GM20431 (cell line): ENCODE measurements at regions not wholly inside any gene's neighbourhood (a gene's known extent, or its start where the extent isn't known, plus 50 kb on each side); places are given as distances from the start of the nearest gene placed in this dataset.
"Not testable (repeated sequence)": the region's sequence is repeated elsewhere in the genome, so short reads cannot be mapped to it uniquely, and the experiment has no call there.

Experiments
- in situ Hi-C: fragments of 300-500 bp; cut with MseI, MboI; formaldehyde crosslinking; loops from one replicate; pipeline ENCODE4 v1.15.0; 2020; ENCODE audit warnings: low sequenced_read_pairs; ENCODE audit not compliant: unreplicated experiment

DNA sequence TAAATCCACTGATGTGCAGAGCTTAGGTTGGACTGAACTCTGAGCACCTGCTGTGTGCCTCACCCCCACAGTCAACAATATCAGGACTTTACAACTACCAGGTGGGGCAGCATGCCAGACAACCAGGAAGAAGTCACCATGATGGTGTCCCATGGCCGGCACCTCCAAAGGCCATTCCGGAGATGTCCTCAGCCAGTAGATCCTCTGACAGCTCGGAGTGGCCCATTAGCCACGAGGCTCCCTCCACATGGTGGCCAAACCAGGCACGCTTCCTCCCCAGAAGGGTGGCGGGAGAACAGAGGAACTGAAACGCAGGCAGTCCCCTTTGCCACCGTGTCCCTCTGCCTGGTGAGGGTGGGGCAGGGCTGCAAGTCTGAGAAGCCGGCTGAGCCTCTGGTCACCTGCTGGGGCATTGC lies 390.0 kb downstream of the TNS3 start:
- in situ Hi-C loops = loop anchor here (25.0 kb wide), 2 partner anchors 830 to 1280 kb away; partner anchors contain the start of gene IGFBP3

DNA sequence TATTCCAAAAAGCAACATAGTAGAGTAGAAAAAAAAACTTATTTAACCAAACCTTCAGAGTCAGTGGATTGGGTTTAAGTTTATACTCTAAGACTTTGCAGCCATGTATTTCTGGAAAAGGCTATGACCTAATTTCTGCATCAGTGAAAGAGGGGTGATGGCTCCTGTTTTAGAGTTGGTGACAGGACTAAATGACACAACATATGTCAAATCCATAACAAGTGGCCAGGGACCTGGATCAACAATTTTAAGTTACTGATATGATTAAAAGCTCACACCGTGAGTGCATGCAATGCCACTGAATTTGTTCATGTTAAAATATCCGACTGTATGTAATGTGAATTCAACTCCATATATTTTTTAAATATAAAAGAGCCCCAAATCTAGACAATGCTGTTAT lies 390.6 kb downstream of the TNS3 start:
- in situ Hi-C loops = loop anchor here (25.0 kb wide), 2 partner anchors 829 to 1279 kb away; partner anchors contain the start of gene IGFBP3

DNA sequence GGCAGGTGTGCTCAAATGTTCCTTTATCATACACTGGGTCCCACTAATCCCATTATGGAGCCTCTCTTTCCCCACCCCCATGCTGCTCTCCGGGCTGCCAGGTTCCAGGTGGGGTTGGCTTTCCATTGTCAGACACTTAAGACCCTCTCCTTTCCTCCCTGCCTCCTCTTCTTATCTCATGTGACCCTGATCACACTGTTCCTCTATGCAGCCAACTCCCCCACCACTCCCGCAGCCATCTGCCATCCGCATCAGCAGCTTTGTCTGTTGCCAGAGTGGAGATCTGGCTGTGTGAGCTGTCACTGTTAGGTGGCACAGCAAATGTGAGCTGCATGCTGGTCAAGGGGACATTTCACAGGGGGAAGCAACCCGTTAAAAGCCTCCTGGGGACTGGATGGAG lies 391.4 kb downstream of the TNS3 start:
- in situ Hi-C loops = loop anchor here (25.0 kb wide), 2 partner anchors 828 to 1278 kb away; partner anchors contain the start of gene IGFBP3

DNA sequence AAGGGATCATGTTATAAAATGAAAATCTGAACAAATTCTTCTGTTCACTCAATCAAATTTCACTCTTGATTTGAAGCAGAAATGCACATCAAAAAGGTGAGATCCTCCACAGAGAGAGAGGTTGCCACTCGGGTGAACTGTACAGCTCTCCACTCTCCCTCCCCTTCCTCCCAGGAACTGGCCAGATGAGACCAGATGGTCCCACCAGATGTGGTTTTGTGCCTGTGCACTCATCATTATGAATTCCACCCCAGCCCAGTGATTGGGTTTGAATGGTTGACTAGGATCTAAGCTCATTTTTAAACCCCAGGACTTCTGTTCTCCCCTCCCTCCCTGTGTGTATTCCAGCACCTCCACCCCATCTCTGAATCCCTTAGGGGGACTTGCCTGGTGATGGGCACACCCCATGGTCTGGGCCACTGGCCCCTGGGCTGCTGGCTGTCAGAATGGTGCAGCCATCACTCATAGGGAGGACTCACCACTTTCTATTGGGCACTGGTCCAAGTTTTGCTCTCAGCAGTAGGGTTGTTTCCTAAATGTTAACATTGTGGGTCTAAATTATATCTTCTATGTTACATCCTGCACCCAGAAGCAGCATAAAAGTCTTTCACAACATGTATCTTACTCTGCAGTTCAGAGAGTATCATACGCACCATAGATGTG lies 393.1 kb downstream of the TNS3 start:
- in situ Hi-C loops = loop anchor here (25.0 kb wide), 2 partner anchors 826 to 1276 kb away; partner anchors contain the start of gene IGFBP3

DNA sequence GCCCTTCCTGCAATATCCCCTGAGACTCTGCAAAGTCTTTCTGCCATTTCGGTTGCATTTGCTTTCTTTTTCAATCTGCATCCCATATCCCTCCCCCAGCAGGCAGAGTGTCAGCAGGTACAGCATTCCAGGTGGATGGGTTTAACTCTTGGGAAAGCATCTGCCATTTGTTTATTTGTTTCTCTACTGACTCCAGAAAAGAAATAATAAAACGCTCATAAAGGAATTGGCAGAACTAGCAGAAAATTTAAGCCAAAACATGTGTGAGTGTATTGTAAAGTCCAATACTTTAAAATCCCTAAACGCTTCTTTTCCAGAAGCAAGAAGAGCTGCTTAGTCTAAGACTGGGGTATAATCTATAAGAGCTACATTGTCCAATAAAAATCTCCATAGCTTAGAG lies 393.8 kb downstream of the TNS3 start:
- in situ Hi-C loops = loop anchor here (25.0 kb wide), 2 partner anchors 826 to 1276 kb away; partner anchors contain the start of gene IGFBP3

DNA sequence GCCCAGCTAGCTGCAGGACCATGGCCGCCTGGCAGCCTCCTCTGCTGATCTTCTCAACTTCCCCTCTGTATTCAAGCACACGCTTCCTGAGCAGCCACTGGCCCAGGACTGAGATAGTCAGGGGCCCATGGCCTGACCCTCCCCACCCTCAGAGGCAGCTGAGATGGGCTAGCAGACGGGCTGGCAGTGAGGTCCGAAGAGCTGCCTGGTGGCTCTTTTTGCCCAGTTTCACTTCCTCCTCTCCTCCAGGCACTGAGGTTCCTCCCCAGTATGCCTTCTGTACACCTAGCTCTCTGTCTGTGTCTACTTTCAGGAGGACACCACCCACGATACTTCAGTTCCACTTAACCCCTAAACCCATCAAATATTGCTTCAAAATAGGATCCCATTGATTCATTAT lies 395.6 kb downstream of the TNS3 start:
- in situ Hi-C loops = loop anchor here (25.0 kb wide), 2 partner anchors 824 to 1274 kb away; partner anchors contain the start of gene IGFBP3

DNA sequence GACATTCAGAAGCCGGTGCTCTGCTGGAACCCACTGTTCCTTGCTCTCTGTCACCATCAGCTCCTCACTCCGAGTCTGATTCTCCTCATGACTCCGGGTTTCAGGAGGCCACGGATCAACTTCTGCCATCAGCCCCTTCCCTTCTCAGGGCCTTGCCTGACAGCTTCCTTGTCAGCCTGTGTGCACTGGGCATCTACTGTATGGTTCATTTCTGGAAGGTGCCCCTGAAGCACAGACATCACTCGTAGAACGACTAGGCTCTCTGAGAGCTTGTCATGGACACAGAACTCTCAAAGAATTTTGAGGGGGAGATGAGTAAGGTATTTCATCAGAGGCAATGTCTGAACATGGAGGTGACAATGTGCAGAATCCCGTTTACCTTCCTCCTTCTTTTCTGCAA lies 396.1 kb downstream of the TNS3 start:
- in situ Hi-C loops = loop anchor here (25.0 kb wide), 2 partner anchors 824 to 1274 kb away; partner anchors contain the start of gene IGFBP3

DNA sequence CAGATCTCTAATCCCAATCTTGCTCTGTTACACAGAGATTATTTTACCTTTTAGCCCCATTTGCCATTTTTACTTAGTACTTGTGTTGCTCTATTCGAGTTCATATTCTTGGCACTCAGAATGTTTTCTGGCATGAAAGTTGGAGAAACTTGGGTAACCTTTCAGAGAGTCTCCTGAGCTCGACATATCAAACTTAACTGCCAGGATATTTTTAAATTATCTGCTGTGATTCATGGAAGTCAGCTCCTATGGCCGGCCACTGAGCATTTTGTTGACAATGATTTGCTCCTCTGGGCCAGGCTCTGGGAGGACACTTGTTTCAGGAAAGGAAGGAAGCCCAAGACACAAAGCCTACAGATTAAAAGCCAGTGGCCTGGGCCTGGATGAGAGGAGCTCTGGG lies 396.7 kb downstream of the TNS3 start:
- in situ Hi-C loops = loop anchor here (25.0 kb wide), 2 partner anchors 823 to 1273 kb away; partner anchors contain the start of gene IGFBP3

DNA sequence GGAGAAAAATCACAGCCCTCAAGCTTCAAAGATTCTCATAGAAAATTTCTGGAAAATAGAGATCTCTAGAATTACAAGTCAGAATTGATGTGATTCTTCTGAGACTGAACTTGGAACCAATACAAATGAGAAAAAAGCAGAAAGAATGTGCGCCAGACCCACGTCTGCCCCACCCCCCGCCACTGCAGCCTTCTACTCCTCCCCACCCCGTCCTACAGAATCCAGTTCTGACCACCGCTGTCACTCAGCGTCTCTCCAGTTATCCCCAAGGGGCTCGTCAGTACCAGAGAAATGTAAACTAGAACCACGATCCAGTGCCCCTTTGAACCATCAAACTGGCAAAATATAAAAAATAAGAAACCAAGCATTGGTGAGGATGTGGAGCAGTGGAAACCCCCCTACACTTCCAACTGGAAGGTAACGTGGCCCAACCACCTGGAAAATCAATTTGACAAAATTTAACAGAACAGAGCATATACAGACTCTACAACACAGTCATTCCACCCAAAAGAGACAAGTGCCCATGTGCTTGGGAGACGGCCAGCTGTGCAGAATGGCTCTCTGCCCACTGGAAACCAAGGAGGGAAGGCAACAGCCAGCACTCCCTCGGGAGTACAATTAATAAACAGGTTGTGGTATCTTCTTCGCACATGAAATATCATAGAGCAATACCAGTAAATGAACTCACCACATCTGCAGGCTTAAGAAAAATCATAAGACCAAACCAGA lies 397.9 kb downstream of the TNS3 start:
- in situ Hi-C loops = loop anchor here (25.0 kb wide), 2 partner anchors 822 to 1272 kb away; partner anchors contain the start of gene IGFBP3

DNA sequence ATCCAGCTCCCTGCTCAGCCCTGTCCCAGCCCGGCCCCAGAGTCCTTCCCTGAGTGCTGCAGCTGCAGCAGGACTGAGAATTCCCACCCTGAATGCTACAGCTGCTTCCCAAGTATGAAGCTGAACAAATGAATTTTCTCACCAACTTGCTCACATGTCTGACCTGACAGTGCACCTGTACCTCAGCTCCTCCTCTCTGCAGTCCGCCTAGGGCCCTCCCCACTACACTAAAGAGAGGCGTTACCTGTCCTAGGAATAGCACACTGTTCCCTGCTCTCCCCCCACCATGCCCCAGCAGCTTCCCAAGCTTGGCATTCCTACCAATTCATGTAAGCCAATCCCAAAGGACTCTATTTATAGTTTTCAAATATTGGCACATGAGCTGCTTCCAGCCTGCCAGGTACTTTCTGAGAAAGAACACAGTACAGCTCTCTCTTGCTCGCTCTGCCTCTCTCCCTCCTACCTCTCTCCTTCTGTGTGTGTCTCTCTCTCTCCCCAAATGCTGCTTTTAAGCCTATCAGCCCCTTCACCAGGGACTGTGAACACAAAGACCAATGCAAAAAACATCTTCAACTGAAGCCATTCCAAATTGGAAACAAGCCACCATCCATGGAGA lies 400.1 kb downstream of the TNS3 start:
- in situ Hi-C loops = loop anchor here (25.0 kb wide), 2 partner anchors 820 to 1270 kb away; partner anchors contain the start of gene IGFBP3

DNA sequence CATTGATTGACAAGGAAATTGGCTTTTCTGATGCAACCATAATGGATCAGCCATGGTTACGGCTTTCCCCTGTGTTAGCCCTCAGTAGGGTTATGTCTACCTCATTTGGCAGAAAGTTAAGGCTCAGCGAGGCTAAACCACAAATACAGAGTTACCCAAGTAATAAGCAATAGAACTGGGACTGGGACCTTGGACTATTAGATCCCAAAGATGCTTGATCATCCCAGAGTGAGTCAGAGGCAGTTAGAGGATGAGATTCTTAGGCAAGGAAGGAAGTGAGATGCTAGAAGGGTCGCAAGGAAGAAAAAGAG lies 401.4 kb downstream of the TNS3 start:
- in situ Hi-C loops = loop anchor here (25.0 kb wide), 2 partner anchors 818 to 1268 kb away; partner anchors contain the start of gene IGFBP3

DNA sequence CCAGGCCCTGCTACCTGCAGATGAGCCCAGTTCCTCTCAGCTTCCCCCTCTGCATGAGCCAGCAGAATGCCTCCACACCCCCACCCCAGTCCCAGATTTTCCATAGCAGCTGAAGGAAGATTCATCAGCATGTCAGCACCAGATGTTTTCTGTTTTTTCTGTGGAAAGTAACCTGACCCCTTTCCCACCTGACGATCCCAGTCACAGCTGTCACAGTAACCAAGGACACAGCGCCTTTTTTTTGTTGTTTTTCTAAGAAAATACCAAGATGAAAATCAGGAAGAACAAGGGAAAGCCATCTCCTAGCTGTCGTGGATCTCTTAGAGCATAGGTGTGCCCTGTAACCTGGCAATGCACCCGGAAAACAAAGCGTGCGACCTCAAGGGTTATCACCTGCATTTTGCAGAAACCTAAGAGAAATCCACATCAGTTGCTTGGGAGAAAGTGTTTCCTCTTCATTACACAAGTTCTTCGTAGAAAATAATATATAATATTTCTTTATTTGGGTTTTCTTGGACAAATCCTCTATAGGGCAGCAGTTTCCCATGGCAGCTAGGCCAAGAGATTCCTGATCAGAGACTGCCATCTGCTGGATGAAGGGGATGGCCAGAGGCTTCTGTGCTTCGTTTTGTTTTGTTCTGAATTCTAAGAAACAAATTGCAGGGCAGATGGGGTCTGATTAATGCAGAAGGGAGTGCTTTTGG lies 401.9 kb downstream of the TNS3 start:
- in situ Hi-C loops = loop anchor here (25.0 kb wide), 2 partner anchors 818 to 1268 kb away; partner anchors contain the start of gene IGFBP3

DNA sequence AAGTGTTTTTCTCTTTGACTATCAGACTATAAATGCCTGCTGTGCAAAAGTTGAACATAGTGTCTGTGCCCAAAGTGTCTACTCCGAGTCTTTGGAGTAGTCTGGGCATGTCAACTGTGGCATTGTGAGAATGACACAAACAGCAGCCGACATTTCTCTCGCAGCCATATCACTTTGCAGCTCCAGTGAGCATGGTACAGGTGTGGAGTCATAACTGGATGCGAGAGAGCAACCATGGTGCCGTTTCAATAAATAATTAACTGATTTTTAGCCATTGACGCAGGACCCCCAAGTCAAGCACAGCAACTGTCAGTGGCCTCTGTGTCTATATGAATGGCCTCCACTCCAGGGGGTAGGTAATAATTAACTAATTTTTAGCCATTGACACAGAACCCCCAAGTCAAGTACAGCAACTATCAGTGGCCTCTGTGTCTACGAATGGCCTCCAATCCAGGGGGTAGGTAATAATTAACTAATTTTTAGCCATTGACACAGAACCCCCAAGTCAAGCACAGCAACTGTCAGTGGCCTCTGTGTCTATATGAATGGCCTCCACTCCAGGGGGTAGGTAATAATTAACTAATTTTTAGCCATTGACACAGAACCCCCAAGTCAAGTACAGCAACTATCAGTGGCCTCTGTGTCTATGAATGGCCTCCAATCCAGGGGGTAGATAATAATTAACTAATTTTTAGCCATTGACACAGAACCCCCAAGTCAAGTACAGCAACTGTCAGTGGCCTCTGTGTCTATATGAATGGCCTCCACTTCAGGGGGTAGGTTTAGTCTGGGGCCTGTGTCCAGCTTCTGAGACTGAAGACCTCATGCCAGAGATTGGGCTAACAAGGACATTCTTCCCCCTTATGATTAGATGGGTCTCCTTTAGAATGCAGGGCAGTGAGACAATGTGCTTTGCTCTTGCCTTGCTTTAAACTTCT lies 409.0 kb downstream of the TNS3 start:
- in situ Hi-C loops = not testable (repeated sequence)

DNA sequence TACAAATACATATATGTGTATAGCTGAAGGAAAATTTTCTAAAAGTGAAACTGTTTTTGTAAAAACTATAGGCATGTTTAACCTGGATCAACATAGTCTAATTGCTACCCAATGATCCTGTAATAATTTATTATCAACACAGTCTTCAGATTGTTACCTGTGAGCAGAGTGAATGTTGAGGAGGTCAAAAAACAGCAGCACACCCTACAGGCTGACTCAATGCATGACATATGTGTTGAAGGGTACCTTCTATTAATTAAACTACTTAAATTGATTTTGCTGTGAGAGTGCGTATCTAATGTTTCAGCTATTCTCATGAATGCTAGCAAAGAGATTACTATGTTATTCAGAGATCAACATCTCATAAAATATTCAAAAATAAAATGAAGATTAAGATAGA lies 411.4 kb downstream of the TNS3 start:
- in situ Hi-C loops = no loop called here

DNA sequence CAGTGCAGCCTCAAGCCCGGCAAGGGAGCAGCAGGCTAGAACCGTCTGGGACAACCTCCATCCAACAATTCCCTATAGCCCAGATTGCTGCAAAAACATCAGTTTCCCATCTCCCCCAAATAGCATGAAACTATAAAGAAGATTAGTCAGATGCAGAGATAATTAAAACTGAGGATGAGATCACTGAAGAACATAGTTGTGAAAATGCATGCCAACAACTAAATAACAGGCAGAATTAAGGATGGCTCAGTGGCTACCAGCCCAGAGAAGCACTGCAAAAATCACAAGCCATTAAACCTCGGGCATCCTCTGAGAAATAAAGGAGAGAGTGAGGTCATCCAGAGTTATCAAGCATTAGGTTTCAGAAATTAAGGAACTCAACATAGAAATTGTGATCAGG lies 427.1 kb downstream of the TNS3 start:
- in situ Hi-C loops = no loop called here

DNA sequence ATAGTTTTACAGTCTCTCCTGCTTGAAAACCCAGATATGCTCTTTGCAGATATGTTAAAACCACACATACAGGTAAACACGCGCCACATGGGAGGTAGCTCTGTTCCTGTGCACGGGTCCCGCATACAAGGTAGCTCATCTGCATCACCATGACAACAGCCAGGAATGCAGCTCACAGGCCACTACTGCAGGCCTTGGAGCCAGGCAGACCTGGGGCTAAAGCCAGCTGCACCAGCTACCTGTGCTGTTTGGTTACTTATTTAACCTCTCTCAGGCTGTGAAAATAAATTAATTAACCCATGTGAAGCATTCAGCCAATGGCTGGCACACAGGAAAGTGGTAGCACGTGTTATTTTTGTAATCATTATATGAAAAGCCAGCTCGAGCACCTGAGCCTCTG lies 428.3 kb downstream of the TNS3 start:
- in situ Hi-C loops = no loop called here

DNA sequence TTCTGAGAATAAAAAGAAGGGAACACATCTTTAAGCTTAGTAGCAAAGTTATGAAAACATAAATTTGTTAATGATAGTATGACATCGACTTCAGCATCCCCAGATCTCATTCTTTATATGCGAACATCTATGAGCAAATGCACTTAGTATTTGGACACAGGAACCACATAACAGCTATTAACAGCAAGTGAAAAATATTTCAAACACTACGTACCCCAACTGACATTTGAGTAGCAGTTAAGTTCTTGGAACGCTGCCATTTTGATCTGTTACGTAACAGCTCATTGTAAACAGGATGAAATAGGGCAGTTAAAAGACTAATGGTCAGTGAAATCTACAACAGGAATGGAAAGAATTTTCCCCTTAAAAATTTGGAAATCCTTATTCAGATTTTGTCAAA lies 428.9 kb downstream of the TNS3 start:
- in situ Hi-C loops = no loop called here

DNA sequence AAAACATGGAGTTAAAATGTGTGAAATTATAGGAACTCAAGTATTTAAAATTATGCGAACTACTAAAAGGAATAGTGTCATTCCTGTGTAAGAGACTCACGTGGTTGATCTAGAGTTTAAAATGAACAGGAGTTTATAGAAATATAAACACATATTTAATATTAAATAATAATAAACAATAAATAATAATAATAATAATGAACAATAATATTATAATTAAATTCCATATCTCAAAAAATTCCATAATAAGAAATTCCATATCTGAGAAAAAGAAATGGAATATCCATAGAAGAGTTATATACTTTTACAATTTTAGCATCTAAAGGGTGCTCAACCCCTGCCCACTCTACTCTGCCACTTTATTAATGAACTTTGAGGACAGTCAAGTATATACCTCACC lies 429.6 kb downstream of the TNS3 start:
- in situ Hi-C loops = no loop called here
